Neuronal stem cell (in vitro differentiated cells): ENCODE measurements at regions not wholly inside any gene's neighbourhood (a gene's known extent, or its start where the extent isn't known, plus 50 kb on each side); places are given as distances from the start of the nearest gene placed in this dataset.

Experiments
- DNase-seq: peaks from one replicate; pipeline ENCODE4 v3.0.0-alpha.2; 2013; ENCODE audit warnings: low spot score
- H2AFZ ChIP-seq: one replicate; pipeline ENCODE4 v1.6.1; 2013; ENCODE audit warnings: mild to moderate bottlenecking, low read length, inconsistent platforms
- H2AK5ac ChIP-seq: 2 replicates; pipeline ENCODE4 v1.6.1; 2013; ENCODE audit warnings: low read depth, mild to moderate bottlenecking, inconsistent platforms, low read length, moderate library complexity, mixed read lengths
- H2BK120ac ChIP-seq: 2 replicates; pipeline ENCODE4 v1.6.1; 2013; ENCODE audit warnings: low read depth, mild to moderate bottlenecking, inconsistent platforms, low read length, moderate library complexity, mixed read lengths
- H2BK12ac ChIP-seq: one replicate; pipeline ENCODE4 v1.6.1; 2013; ENCODE audit warnings: low read length, inconsistent platforms
- H2BK15ac ChIP-seq: 2 replicates; pipeline ENCODE4 v1.6.1; 2013; ENCODE audit warnings: mild to moderate bottlenecking, low read length, inconsistent platforms, mixed read lengths
- H2BK5ac ChIP-seq: one replicate; pipeline ENCODE4 v1.6.1; 2013; ENCODE audit warnings: inconsistent platforms, mild to moderate bottlenecking, low read length, moderate library complexity
- H3K14ac ChIP-seq: one replicate; pipeline ENCODE4 v1.6.1; 2013; ENCODE audit warnings: low read length, inconsistent platforms
- H3K18ac ChIP-seq: 2 replicates; pipeline ENCODE4 v1.6.1; 2013; ENCODE audit warnings: low read length, inconsistent platforms
- H3K23ac ChIP-seq: 2 replicates; pipeline ENCODE4 v1.6.1; 2013; ENCODE audit warnings: low read depth, mild to moderate bottlenecking, mixed read lengths, low read length, inconsistent platforms; ENCODE audit not compliant: poor library complexity
- H3K27ac ChIP-seq: replicated peaks from 3 replicates; pipeline ENCODE4 v1.5.1; 2013; ENCODE audit warnings: low read length, inconsistent platforms
- H3K27me3 ChIP-seq, 3 experiments: 2 replicates each; pipeline ENCODE4 v1.6.1; 2013; ENCODE audit warnings: low read length in 3 of 3, mild to moderate bottlenecking in 2 of 3, inconsistent platforms in 1 of 3, low read depth in 1 of 3, mixed read lengths in 1 of 3, moderate library complexity in 1 of 3; ENCODE audit not compliant: control insufficient read depth in 3 of 3, insufficient read depth in 3 of 3
- H3K36me3 ChIP-seq, 2 donors: replicated peaks in 1 of 2; 2 replicates each; pipeline ENCODE4 v1.6.1; 2013; ENCODE audit warnings: low read length in 2 of 2; ENCODE audit not compliant: control insufficient read depth in 2 of 2, insufficient read depth in 2 of 2
- H3K4ac ChIP-seq: 2 replicates; pipeline ENCODE4 v1.6.1; 2013; ENCODE audit warnings: inconsistent platforms, mild to moderate bottlenecking, low read length, moderate library complexity
- H3K4me1 ChIP-seq, 2 donors: 1 replicate in 1 of 2; 2 replicates in 1 of 2; pipeline ENCODE4 v1.6.1; 2013; ENCODE audit warnings: low read length in 2 of 2, low read depth in 1 of 2; ENCODE audit not compliant: control insufficient read depth in 2 of 2, insufficient read depth in 1 of 2
- H3K4me2 ChIP-seq: one replicate; pipeline ENCODE4 v1.6.1; 2013; ENCODE audit warnings: mild to moderate bottlenecking, low read length, inconsistent platforms; ENCODE audit not compliant: insufficient read depth, poor library complexity, severe bottlenecking
- H3K4me3 ChIP-seq, 2 donors: 2 replicates each; pipeline ENCODE4 v1.5.1; 2013; ENCODE audit warnings: low read length in 2 of 2, mild to moderate bottlenecking in 2 of 2, inconsistent platforms in 1 of 2, moderate library complexity in 1 of 2
- H3K79me1 ChIP-seq: one replicate; pipeline ENCODE4 v1.6.1; 2013; ENCODE audit warnings: low read depth, mild to moderate bottlenecking, inconsistent platforms, low read length, moderate library complexity
- H3K9ac ChIP-seq: one replicate; pipeline ENCODE4 v1.6.1; 2013; ENCODE audit warnings: mild to moderate bottlenecking, low read depth, low read length, inconsistent platforms; ENCODE audit not compliant: poor library complexity
- H3K9me3 ChIP-seq, 2 donors: replicated peaks in 1 of 2; 2 replicates each; pipeline versions ENCODE3 to v1.6.1; 2013; ENCODE audit warnings: low read length in 2 of 2, mild to moderate bottlenecking in 2 of 2, inconsistent platforms in 1 of 2, low read depth in 1 of 2, mixed read lengths in 1 of 2, moderate library complexity in 1 of 2; ENCODE audit not compliant: control insufficient read depth in 2 of 2, insufficient read depth in 1 of 2
- H4K8ac ChIP-seq: one replicate; pipeline ENCODE4 v1.6.1; 2013; ENCODE audit warnings: low read depth, mild to moderate bottlenecking, inconsistent platforms, low read length, moderate library complexity
- H4K91ac ChIP-seq: one replicate; pipeline ENCODE4 v1.6.1; 2013; ENCODE audit warnings: low read length, low read depth, mild to moderate bottlenecking, inconsistent platforms; ENCODE audit not compliant: poor library complexity
- WGBS, 2 donors: extraction: QIAGEN DNeasy Blood & Tissue Kit; methylation state at CpG; one replicate each; pipeline ENCODE4 v1.1.7; 2013; ENCODE audit warnings: missing lambda C conversion rate in 2 of 2, mixed read lengths in 1 of 2; ENCODE audit not compliant: insufficient read length in 2 of 2, insufficient replicate concordance in 1 of 2; ENCODE audit errors: extremely low coverage in 2 of 2; 5-methylcytosine and 5-hydroxymethylcytosine counted together

DNA sequence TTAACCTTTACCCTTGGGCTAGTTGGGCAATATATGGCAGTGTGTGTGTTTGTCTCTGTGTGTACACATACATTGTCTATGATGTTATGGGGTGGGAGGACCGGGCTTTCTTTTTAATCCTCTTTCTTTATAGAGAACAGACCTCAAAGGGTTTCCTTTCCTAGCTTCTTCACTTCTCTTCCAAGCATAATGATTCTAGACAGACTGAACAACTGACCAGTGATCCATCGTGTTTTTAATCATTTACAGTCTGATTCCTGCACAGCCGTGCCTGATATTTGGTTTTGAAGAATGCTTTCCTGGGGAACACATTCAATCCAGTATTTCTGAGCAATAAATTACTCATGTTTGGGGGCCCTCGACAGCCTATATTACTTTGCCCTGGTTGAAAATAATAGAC, 481.1 kb upstream of the DCN start:
- no peak overlapping the region for H3K18ac ChIP-seq

DNA sequence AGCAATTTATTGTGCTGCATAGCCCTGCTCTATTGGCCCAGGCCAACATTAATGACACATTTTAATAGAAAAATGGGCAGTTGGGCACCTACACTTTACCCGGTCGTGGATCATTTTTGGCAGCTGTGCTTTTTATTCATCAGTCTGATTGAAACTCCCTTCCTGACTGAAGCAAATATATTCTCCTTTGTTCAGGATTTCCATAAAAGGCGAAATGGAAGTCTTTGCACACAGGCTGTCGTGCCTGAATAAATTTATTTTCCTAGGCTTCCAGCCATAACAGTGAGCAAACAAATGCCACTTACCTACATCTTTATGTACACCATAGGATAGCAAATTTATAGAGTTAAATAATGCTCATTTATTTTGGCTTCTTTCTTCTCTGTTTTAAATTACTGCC, 480.7 kb upstream of the DCN start:
- Histone ChIP-seq H2AK5ac (no peak overlapping the region), H2BK120ac (no peak overlapping the region), H4K8ac (no peak overlapping the region), H2BK5ac (no peak overlapping the region), H3K36me3 (no peaks in the 10 kb centered on the region), H3K79me1 (no peaks in the 10 kb centered on the region), H3K4ac (no peak overlapping the region), H3K4me3 (no peak overlapping the region), H2BK12ac (no peak overlapping the region), H3K23ac (no peak overlapping the region), H2AFZ (peak overlapping the region; percentile 63), H3K27ac (no peak overlapping the region), H3K9ac (no peak overlapping the region), H3K4me2 (no peak overlapping the region), H3K9me3 (no peaks in the 10 kb centered on the region), H4K91ac (no peak overlapping the region), H3K14ac (no peak overlapping the region), H3K4me1 (peaks cover 0 to 16% of the 10 kb centered on the region in 2 donors), H3K27me3 (no peaks in the 10 kb centered on the region), H2BK15ac (no peak overlapping the region), H3K18ac (no peak overlapping the region)
- no peak for DNase-seq
- WGBS, 2 donors: no CpG with 5 or more reads among the region's 4 CpGs

More for the DNA sequence above, 481.1 kb upstream of the DCN start:
- Histone ChIP-seq H2AK5ac (no peak overlapping the region), H3K4me3 (no peak overlapping the region), H4K8ac (no peak overlapping the region), H3K9me3 (peaks cover 0 to under 1% of the 10 kb centered on the region in 2 donors), H2BK12ac (no peak overlapping the region), H2BK5ac (no peak overlapping the region), H2BK15ac (no peak overlapping the region), H3K79me1 (no peaks in the 10 kb centered on the region), H2BK120ac (no peak overlapping the region), H3K36me3 (no peaks in the 10 kb centered on the region), H3K14ac (no peak overlapping the region), H3K27me3 (no peaks in the 10 kb centered on the region), H3K4me1 (peaks cover 0 to 16% of the 10 kb centered on the region in 2 donors), H3K4ac (no peak overlapping the region), H3K27ac (no peak overlapping the region), H3K9ac (no peak overlapping the region), H3K23ac (no peak overlapping the region), H2AFZ (peak overlapping the region; percentile 63), H4K91ac (no peak overlapping the region), H3K4me2 (no peak overlapping the region)
- no peak for DNase-seq
- no CpG with 5 or more reads among the region's 4 CpGs for WGBS, 2 donors

DNA sequence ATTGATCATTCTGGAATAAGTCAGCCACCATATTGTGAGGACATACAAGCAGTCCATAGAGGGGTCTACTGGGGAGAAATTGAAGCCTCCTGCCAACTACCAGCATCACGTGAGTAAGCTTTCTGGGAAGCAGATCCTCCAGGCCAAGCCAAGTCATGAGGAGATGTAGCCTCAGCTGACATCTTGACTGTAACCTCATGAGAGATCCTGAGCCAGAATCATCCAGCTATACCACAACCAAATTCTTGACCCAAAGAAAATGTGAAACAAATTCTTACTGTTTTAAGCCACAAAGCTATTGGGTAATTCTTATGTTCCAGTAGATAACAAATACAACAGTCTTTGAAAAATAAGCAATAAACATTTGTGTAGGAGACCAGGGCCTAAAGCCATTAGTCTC, 479.4 kb upstream of the DCN start:
- Histone ChIP-seq H3K18ac (no peak overlapping the region), H3K4me2 (no peak overlapping the region), H3K4ac (no peak overlapping the region), H3K4me1 (peaks cover 0 to 16% of the 10 kb centered on the region in 2 donors), H2BK12ac (no peak overlapping the region), H3K14ac (no peak overlapping the region), H3K9ac (no peak overlapping the region), H2BK5ac (no peak overlapping the region), H3K27me3 (no peaks in the 10 kb centered on the region), H2AFZ (peak overlapping the region; percentile 62), H3K79me1 (no peaks in the 10 kb centered on the region), H3K23ac (no peak overlapping the region), H2BK120ac (no peak overlapping the region), H3K36me3 (no peaks in the 10 kb centered on the region), H3K27ac (no peak overlapping the region), H3K9me3 (no peaks in the 10 kb centered on the region), H3K4me3 (no peak overlapping the region), H2AK5ac (no peak overlapping the region), H4K91ac (no peak overlapping the region), H4K8ac (no peak overlapping the region), H2BK15ac (no peak overlapping the region)
- DNase-seq: no peak
- WGBS, 2 donors: no CpG with 5 or more reads among the region's 1 CpG

DNA sequence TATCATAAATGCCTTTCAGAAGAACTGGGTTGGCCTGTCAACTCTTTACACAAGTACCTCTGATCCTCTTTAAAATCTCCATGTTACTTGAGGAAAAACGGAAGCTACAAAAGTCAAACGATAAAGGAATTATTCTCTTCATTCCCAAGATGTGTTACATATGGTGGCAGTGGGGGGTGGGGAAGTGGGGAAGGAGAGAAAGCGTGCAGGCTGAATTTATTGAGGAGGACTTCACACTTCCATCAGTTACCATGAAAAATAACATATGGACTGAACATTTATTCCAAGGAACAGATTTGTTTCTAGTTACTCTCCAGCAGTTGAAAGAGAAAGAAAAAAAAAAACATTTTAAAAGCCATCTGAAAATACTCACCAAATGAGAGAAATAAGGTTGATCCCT, 474.4 kb upstream of the DCN start:
- Histone ChIP-seq H3K27me3 (no peaks in the 10 kb centered on the region), H2AFZ (no peak overlapping the region), H3K14ac (no peak overlapping the region), H2BK5ac (no peak overlapping the region), H3K36me3 (no peaks in the 10 kb centered on the region), H4K91ac (no peak overlapping the region), H2BK120ac (no peak overlapping the region), H3K4me1 (no peaks in the 10 kb centered on the region), H3K79me1 (no peaks in the 10 kb centered on the region), H3K4me3 (no peak overlapping the region), H4K8ac (no peak overlapping the region), H3K4ac (no peak overlapping the region), H3K9me3 (no peaks in the 10 kb centered on the region), H3K27ac (no peak overlapping the region), H3K4me2 (no peak overlapping the region), H2BK15ac (no peak overlapping the region), H3K9ac (no peak overlapping the region), H2BK12ac (no peak overlapping the region), H3K23ac (no peak overlapping the region), H2AK5ac (no peak overlapping the region), H3K18ac (no peak overlapping the region)
- no peak for DNase-seq
- WGBS, 2 donors: no CpG with 5 or more reads among the region's 3 CpGs
